HCT116 (cell line): ENCODE measurements at regions not wholly inside any gene's neighbourhood (a gene's known extent, or its start where the extent isn't known, plus 50 kb on each side); places are given as distances from the start of the nearest gene placed in this dataset.

ENCODE experiments used
- ATAC-seq: fragments of 200-7000 bp; cut with Tn5 transposase; 2 replicates; pipeline ENCODE4 v1.9.1; 2020; ENCODE audit warnings: mild to moderate bottlenecking, moderate library complexity
- BruUV-seq: library from RNA; stranded (reverse); fragments of 400-500 nt; replicated peaks from 2 replicates; lab custom pipeline; 2021; lab: Mats Ljungman, UMichigan
- CTCF ChIA-PET: fragments of 300-600 bp; sonication (Branson Sonifier 250); formaldehyde crosslinking; loops from one replicate; lab custom pipeline; 2021; ENCODE audit warnings: antibody characterized with exemption; lab: Charles Lee
- POLR2A ChIA-PET: fragments of 300-600, 350-600 bp; sonication (Branson Sonifier 250); formaldehyde crosslinking; loops from one replicate; lab custom pipeline; 2021; ENCODE audit warnings: antibody characterized with exemption; lab: Charles Lee
- RAD21 ChIA-PET, 2 experiments: fragments of 300-600 bp; sonication (Branson Sonifier 250); formaldehyde crosslinking; loops; one replicate each; lab custom pipeline; 2023; ENCODE audit warnings: low total read pairs in 2 of 2; ENCODE audit not compliant: uncharacterized antibody in 2 of 2, unreplicated experiment in 2 of 2, low non-redundant PET in 1 of 2; lab: Charles Lee
- DNase-seq: peaks from one replicate; pipeline ENCODE4 v3.0.0-alpha.2; 2010; ENCODE audit warnings: low read depth, low spot score
- H2AFZ ChIP-seq: fragments of 200-600 bp; shearing (Covaris generic), sonication (generic); 2 replicates; pipeline ENCODE4 v1.6.1; 2017; ENCODE audit warnings: low read depth, mixed run types, mixed read lengths, antibody characterized with exemption, low read length; ENCODE audit not compliant: poor library complexity, severe bottlenecking
- H3K27ac ChIP-seq: 2 replicates; pipeline ENCODE4 v1.5.1; 2012; ENCODE audit warnings: low read depth, low read length
- H3K27me3 ChIP-seq: fragments of 200-600 bp; sonication (generic); 2 replicates; pipeline ENCODE4 v1.6.1; 2016; ENCODE audit warnings: mixed run types, low read length, mixed read lengths; ENCODE audit not compliant: insufficient read depth
- H3K36me3 ChIP-seq, 2 experiments: fragments of 200-500 bp in 1 of 2; fragments of 200-600 bp in 1 of 2; sonication (Bioruptor generic) in 1 of 2; sonication (generic) in 1 of 2; 2 replicates each; pipeline versions ENCODE4 v1.5.1 to v1.6.1; 2014 to 2016; ENCODE audit warnings: low read length in 2 of 2, inconsistent platforms in 1 of 2, mixed read lengths in 1 of 2, mixed run types in 1 of 2; ENCODE audit not compliant: insufficient read depth in 2 of 2, control insufficient read depth in 1 of 2
- H3K4me1 ChIP-seq, 2 experiments: fragments of 200-600 bp in 1 of 2; sonication (generic) in 1 of 2; 2 replicates each; pipeline versions ENCODE4 v1.5.1 to v1.6.1; 2012 to 2017; ENCODE audit warnings: low read length in 2 of 2, inconsistent platforms in 1 of 2, mild to moderate bottlenecking in 1 of 2, mixed read lengths in 1 of 2, mixed run types in 1 of 2, moderate library complexity in 1 of 2; ENCODE audit not compliant: insufficient read depth in 2 of 2, control insufficient read depth in 1 of 2
- H3K4me2 ChIP-seq: fragments of 200-600 bp; sonication (generic); 2 replicates; pipeline ENCODE4 v1.6.1; 2017; ENCODE audit warnings: mixed run types, low read length, mixed read lengths
- H3K4me3 ChIP-seq, 2 experiments: fragments of 200-600 bp in 1 of 2; sonication (generic) in 1 of 2; replicated peaks in 1 of 2; 2 replicates each; pipeline ENCODE4 v1.5.1; 2011 to 2016; ENCODE audit warnings: low read length in 2 of 2, control low read depth in 1 of 2, low read depth in 1 of 2, mild to moderate bottlenecking in 1 of 2, mixed read lengths in 1 of 2, mixed run types in 1 of 2
- H3K79me2 ChIP-seq: fragments of 200-600 bp; sonication (generic); 2 replicates; pipeline ENCODE4 v1.6.1; 2017; ENCODE audit warnings: mild to moderate bottlenecking, mixed run types, low read length, moderate library complexity, mixed read lengths; ENCODE audit not compliant: insufficient read depth
- H3K9ac ChIP-seq: fragments of 200-600 bp; sonication (generic); 2 replicates; pipeline ENCODE4 v1.6.1; 2016; ENCODE audit warnings: low read length, mixed read lengths
- H3K9me2 ChIP-seq: fragments of 200-600 bp; sonication (generic), shearing (Covaris generic); 2 replicates; pipeline ENCODE4 v1.6.1; 2017; ENCODE audit warnings: mixed run types, mild to moderate bottlenecking, moderate library complexity; ENCODE audit not compliant: insufficient read depth
- H3K9me3 ChIP-seq, 2 experiments: fragments of 200-500 bp in 1 of 2; fragments of 200-600 bp in 1 of 2; sonication (Bioruptor generic) in 1 of 2; sonication (generic) in 1 of 2; 2 replicates each; pipeline ENCODE4 v1.6.1; 2014 to 2017; ENCODE audit warnings: low read length in 2 of 2, mixed read lengths in 2 of 2, inconsistent platforms in 1 of 2, low read depth in 1 of 2, mild to moderate bottlenecking in 1 of 2, mixed run types in 1 of 2, moderate library complexity in 1 of 2; ENCODE audit not compliant: control insufficient read depth in 1 of 2, insufficient read depth in 1 of 2
- H4K20me1 ChIP-seq: fragments of 200-600 bp; sonication (generic), shearing (Covaris generic); 2 replicates; pipeline ENCODE4 v1.6.1; 2017; ENCODE audit warnings: mixed run types, mild to moderate bottlenecking, moderate library complexity; ENCODE audit not compliant: insufficient read depth
- ATF3 ChIP-seq: IDR thresholded peaks from 2 replicates; pipeline ENCODE4 v1.6.1; 2012
- EGR1 ChIP-seq: IDR thresholded peaks from 2 replicates; pipeline ENCODE4 v1.6.1; 2012; ENCODE audit warnings: low read depth
- EZH2 ChIP-seq: fragments of 200-600 bp; sonication (generic); IDR thresholded peaks from 2 replicates; pipeline ENCODE4 v1.6.1; 2017; ENCODE audit warnings: antibody characterized with exemption, mixed run types
- EZH2phosphoT487 ChIP-seq: fragments of 200-600 bp; IDR thresholded peaks from 2 replicates; pipeline ENCODE4 v1.6.1; 2018; ENCODE audit warnings: antibody characterized with exemption, borderline replicate concordance
- FOSL1 ChIP-seq: IDR thresholded peaks from 2 replicates; pipeline ENCODE4 v1.6.1; 2012; ENCODE audit warnings: low read depth
- JUND ChIP-seq: IDR thresholded peaks from 2 replicates; pipeline ENCODE4 v1.6.1; 2012
- POLR2A ChIP-seq: IDR thresholded peaks from 2 replicates; pipeline ENCODE4 v1.7.0; 2011; ENCODE audit warnings: borderline replicate concordance; ENCODE audit not compliant: insufficient read depth, insufficient read length; ENCODE audit errors: extremely low read depth
- RAD21 ChIP-seq: IDR thresholded peaks from 2 replicates; pipeline ENCODE4 v1.6.1; 2012; ENCODE audit warnings: low read depth, mild to moderate bottlenecking
- REST ChIP-seq: IDR thresholded peaks from 2 replicates; pipeline ENCODE4 v1.6.1; 2012; ENCODE audit warnings: low read depth
- SIN3A ChIP-seq: IDR thresholded peaks from 2 replicates; pipeline ENCODE4 v1.6.1; 2012; ENCODE audit warnings: low read depth
- SP1 ChIP-seq: IDR thresholded peaks from 2 replicates; pipeline ENCODE4 v1.6.1; 2012; ENCODE audit warnings: low read depth
- SRF ChIP-seq: IDR thresholded peaks from 2 replicates; pipeline ENCODE4 v1.6.1; 2012; ENCODE audit warnings: low read depth
- YY1 ChIP-seq: IDR thresholded peaks from 2 replicates; pipeline ENCODE4 v1.6.1; 2011; ENCODE audit warnings: low read length, low read depth, moderate library complexity, mild to moderate bottlenecking; ENCODE audit not compliant: insufficient replicate concordance; ENCODE audit errors: extremely low read depth
- ZBTB33 ChIP-seq: IDR thresholded peaks from 2 replicates; pipeline ENCODE4 v1.6.1; 2011; ENCODE audit warnings: mild to moderate bottlenecking, low read length, moderate library complexity; ENCODE audit not compliant: insufficient replicate concordance; ENCODE audit errors: extremely low read depth
- ZFX ChIP-seq: fragments of 450-650 bp; IDR thresholded peaks from 2 replicates; pipeline ENCODE4 v1.6.1; 2017
- ZNF274 ChIP-seq: fragments of 200-500 bp; sonication (Bioruptor generic); IDR thresholded peaks from 2 replicates; pipeline ENCODE4 v1.6.1; 2014; ENCODE audit warnings: mild to moderate bottlenecking, low read depth, low read length, inconsistent platforms
- intact Hi-C: fragments of 100-400 bp; cut with micrococcal nuclease; formaldehyde crosslinking; loops from 2 replicates; pipeline ENCODE4 v1.10.0; 2022
- TF ChIP-seq, protein P1 (sequence below), 3 experiments: fragments of 200-600 bp in 1 of 3; sonication (generic) in 1 of 3; IDR thresholded peaks in 2 of 3; conservative IDR thresholded peaks in 1 of 3; 2 replicates each; pipeline ENCODE4 v1.5.1; 2012 to 2017; ENCODE audit warnings: low read depth in 2 of 3, low read length in 2 of 3, antibody characterized with exemption in 1 of 3, borderline replicate concordance in 1 of 3, control low read depth in 1 of 3, mild to moderate bottlenecking in 1 of 3, mixed read lengths in 1 of 3, mixed run types in 1 of 3, moderate library complexity in 1 of 3; ENCODE audit not compliant: insufficient read depth in 1 of 3
- TF ChIP-seq, protein P2 (sequence below): IDR thresholded peaks from 2 replicates; pipeline ENCODE4 v1.6.1; 2012

- no peaks in the 10 kb centered on the region for H4K20me1 ChIP-seq
- RAD21 ChIA-PET, result no interaction called here
- peaks cover 0 to 10% of the 10 kb centered on the region in 2 experiments; a peak in 2 of 4 replicates for H3K9me3 ChIP-seq
- no peak overlapping the region for H3K9ac ChIP-seq
- H3K9me2 ChIP-seq, result no peaks in the 10 kb centered on the region
- no peaks in the 10 kb centered on the region for H3K36me3 ChIP-seq
- BruUV-seq, result no TSS peak
- H3K4me2 ChIP-seq, result no peak overlapping the region
- no peaks in the 10 kb centered on the region for H3K79me2 ChIP-seq
- H3K4me3 ChIP-seq, result no peak overlapping the region
- intact Hi-C loops, result no loop called here
- no peak for ATAC-seq
- H2AFZ ChIP-seq, result no peak overlapping the region
- H3K4me1 ChIP-seq, result no peaks in the 10 kb centered on the region
- no peaks in the 10 kb centered on the region for H3K27me3 ChIP-seq
- no peak for DNase-seq
- TF ChIP-seq SIN3A (no peak), SRF (no peak), FOSL1 (no peak), REST (no peak), ZFX (no peak), ZNF274 (no peak), JUND (no peak), EZH2 (no peak), EGR1 (no peak), YY1 (no peak), SP1 (no peak), POLR2A (no peak), ZBTB33 (no peak), ATF3 (no peak), RAD21 (no peak), EZH2phosphoT487 (no peak)
- TF ChIP-seq, protein P1, sequence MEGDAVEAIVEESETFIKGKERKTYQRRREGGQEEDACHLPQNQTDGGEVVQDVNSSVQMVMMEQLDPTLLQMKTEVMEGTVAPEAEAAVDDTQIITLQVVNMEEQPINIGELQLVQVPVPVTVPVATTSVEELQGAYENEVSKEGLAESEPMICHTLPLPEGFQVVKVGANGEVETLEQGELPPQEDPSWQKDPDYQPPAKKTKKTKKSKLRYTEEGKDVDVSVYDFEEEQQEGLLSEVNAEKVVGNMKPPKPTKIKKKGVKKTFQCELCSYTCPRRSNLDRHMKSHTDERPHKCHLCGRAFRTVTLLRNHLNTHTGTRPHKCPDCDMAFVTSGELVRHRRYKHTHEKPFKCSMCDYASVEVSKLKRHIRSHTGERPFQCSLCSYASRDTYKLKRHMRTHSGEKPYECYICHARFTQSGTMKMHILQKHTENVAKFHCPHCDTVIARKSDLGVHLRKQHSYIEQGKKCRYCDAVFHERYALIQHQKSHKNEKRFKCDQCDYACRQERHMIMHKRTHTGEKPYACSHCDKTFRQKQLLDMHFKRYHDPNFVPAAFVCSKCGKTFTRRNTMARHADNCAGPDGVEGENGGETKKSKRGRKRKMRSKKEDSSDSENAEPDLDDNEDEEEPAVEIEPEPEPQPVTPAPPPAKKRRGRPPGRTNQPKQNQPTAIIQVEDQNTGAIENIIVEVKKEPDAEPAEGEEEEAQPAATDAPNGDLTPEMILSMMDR (IDR thresholded peaks at IDR 0.05 in 2 of 3, conservative IDR thresholded peaks at IDR 0.05 in 1 of 3; ENCODE audit: borderline replicate concordance in 1 of 3, insufficient read depth in 1 of 3, low read depth in 2 of 3, low read length in 2 of 3), result no peak
- TF ChIP-seq, protein P2, sequence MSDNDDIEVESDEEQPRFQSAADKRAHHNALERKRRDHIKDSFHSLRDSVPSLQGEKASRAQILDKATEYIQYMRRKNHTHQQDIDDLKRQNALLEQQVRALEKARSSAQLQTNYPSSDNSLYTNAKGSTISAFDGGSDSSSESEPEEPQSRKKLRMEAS, result no peak
- TF ChIP-seq, all 23 proteins: peak for 0
- ChIA-PET POLR2A (no interaction called here), CTCF (no interaction called here)
- no peak overlapping the region for H3K27ac ChIP-seq
These were observed 166.6 kb upstream of the AUTS2 start for GRCh38 chr7:69431626-69432025.
